Liver (tissue), 8 donors: ENCODE measurements at regions not wholly inside any gene's neighbourhood (a gene's known extent, or its start where the extent isn't known, plus 50 kb on each side); places are given as distances from the start of the nearest gene placed in this dataset.

Source experiments
- DNase-seq: peaks from one replicate; pipeline ENCODE4 v3.0.0-alpha.2; 2017; ENCODE audit warnings: low spot score
- H3K27ac ChIP-seq, 2 donors: one replicate each; pipeline ENCODE4 v1.7.0; 2013; ENCODE audit warnings: inconsistent platforms in 2 of 2, low read length in 2 of 2, control low read depth in 1 of 2, low read depth in 1 of 2, mild to moderate bottlenecking in 1 of 2
- H3K27me3 ChIP-seq, 4 donors: one replicate each; pipeline versions ENCODE4 v1.6.1 to v1.7.0; 2013; ENCODE audit warnings: low read length in 3 of 4, inconsistent platforms in 1 of 4, mild to moderate bottlenecking in 1 of 4, moderate library complexity in 1 of 4; ENCODE audit not compliant: control insufficient read depth in 4 of 4, insufficient read depth in 4 of 4
- H3K36me3 ChIP-seq, 4 donors: one replicate each; pipeline versions ENCODE4 v1.6.1 to v1.7.0; 2013; ENCODE audit warnings: low read length in 3 of 4, mild to moderate bottlenecking in 3 of 4, low read depth in 1 of 4, moderate library complexity in 1 of 4; ENCODE audit not compliant: control insufficient read depth in 4 of 4, insufficient read depth in 3 of 4
- H3K4me1 ChIP-seq, 4 donors: one replicate each; pipeline versions ENCODE4 v1.6.1 to v1.7.0; 2013; ENCODE audit warnings: low read length in 3 of 4, mild to moderate bottlenecking in 3 of 4, moderate library complexity in 1 of 4; ENCODE audit not compliant: control insufficient read depth in 4 of 4, insufficient read depth in 4 of 4
- H3K4me3 ChIP-seq, 3 donors: one replicate each; pipeline versions ENCODE4 v1.6.1 to v1.7.0; 2013; ENCODE audit warnings: low read length in 3 of 3, control low read depth in 1 of 3, low read depth in 1 of 3, mild to moderate bottlenecking in 1 of 3
- H3K9ac ChIP-seq, 2 donors: one replicate each; pipeline ENCODE4 v1.7.0; 2013; ENCODE audit warnings: low read length in 2 of 2, mild to moderate bottlenecking in 2 of 2, moderate library complexity in 2 of 2, control low read depth in 1 of 2, low read depth in 1 of 2
- H3K9me3 ChIP-seq, 4 donors: one replicate each; pipeline versions ENCODE4 v1.6.1 to v1.7.0; 2013; ENCODE audit warnings: low read length in 3 of 4; ENCODE audit not compliant: control insufficient read depth in 4 of 4
- ATF3 ChIP-seq: IDR thresholded peaks from 2 replicates; pipeline ENCODE4 v1.6.1; 2016; ENCODE audit warnings: antibody characterized with exemption
- CTCF ChIP-seq: fragments of 150-350 bp; IDR thresholded peaks from 2 replicates; pipeline ENCODE4 v1.5.1; 2017; ENCODE audit warnings: improper control_type of control experiment, low read depth, low read length; ENCODE audit not compliant: missing input control
- EGR1 ChIP-seq, 2 donors: IDR thresholded peaks; 2 replicates each; pipeline ENCODE4 v1.6.1; 2016 to 2018; ENCODE audit warnings: antibody characterized with exemption in 2 of 2, low read depth in 2 of 2
- FOXA1 ChIP-seq: IDR thresholded peaks from 2 replicates; pipeline ENCODE4 v1.6.1; 2016; ENCODE audit warnings: antibody characterized with exemption
- FOXA2 ChIP-seq: IDR thresholded peaks from 2 replicates; pipeline ENCODE4 v1.6.1; 2016; ENCODE audit warnings: antibody characterized with exemption
- GABPA ChIP-seq, 2 donors: IDR thresholded peaks in 1 of 2; conservative IDR thresholded peaks in 1 of 2; 2 replicates each; pipeline ENCODE4 v1.6.1; 2016; ENCODE audit warnings: antibody characterized with exemption in 2 of 2, mild to moderate bottlenecking in 1 of 2, moderate library complexity in 1 of 2
- HNF4A ChIP-seq, 2 donors: conservative IDR thresholded peaks; 2 replicates each; pipeline ENCODE4 v1.6.1; 2016; ENCODE audit warnings: antibody characterized with exemption in 2 of 2, mild to moderate bottlenecking in 2 of 2
- HNF4G ChIP-seq: IDR thresholded peaks from 2 replicates; pipeline ENCODE4 v1.6.1; 2016; ENCODE audit warnings: antibody characterized with exemption
- JUND ChIP-seq, 2 donors: IDR thresholded peaks; 2 replicates each; pipeline ENCODE4 v1.6.1; 2016; ENCODE audit warnings: antibody characterized with exemption in 2 of 2
- MAX ChIP-seq: IDR thresholded peaks from 2 replicates; pipeline ENCODE4 v1.6.1; 2016; ENCODE audit warnings: antibody characterized with exemption
- NR2F2 ChIP-seq: IDR thresholded peaks from 2 replicates; pipeline ENCODE4 v1.6.1; 2016; ENCODE audit warnings: antibody characterized with exemption
- RAD21 ChIP-seq, 2 donors: IDR thresholded peaks; 2 replicates each; pipeline ENCODE4 v1.6.1; 2016; ENCODE audit warnings: antibody characterized with exemption in 2 of 2, mild to moderate bottlenecking in 2 of 2
- RXRA ChIP-seq, 2 donors: IDR thresholded peaks; 2 replicates each; pipeline ENCODE4 v1.6.1; 2017 to 2018; ENCODE audit warnings: antibody characterized with exemption in 2 of 2, mild to moderate bottlenecking in 1 of 2
- SP1 ChIP-seq: IDR thresholded peaks from 2 replicates; pipeline ENCODE4 v1.6.1; 2018; ENCODE audit warnings: antibody characterized with exemption, mild to moderate bottlenecking
- TAF1 ChIP-seq: conservative IDR thresholded peaks from 2 replicates; pipeline ENCODE4 v1.6.1; 2016; ENCODE audit warnings: antibody characterized with exemption, mild to moderate bottlenecking
- YY1 ChIP-seq: IDR thresholded peaks from 2 replicates; pipeline ENCODE4 v1.6.1; 2016; ENCODE audit warnings: antibody characterized with exemption, mild to moderate bottlenecking
- ZBTB33 ChIP-seq: IDR thresholded peaks from 2 replicates; pipeline ENCODE4 v1.6.1; 2016; ENCODE audit warnings: antibody characterized with exemption
- WGBS: extraction: QIAGEN DNeasy Blood & Tissue Kit; methylation state at CpG from one replicate; pipeline ENCODE4 v1.1.7; 2013; 5-methylcytosine and 5-hydroxymethylcytosine counted together
- donor health status: healthy.
- donor health status: healthy.
- donor health status: healthy.
- donor health status: healthy.
- donor health status: healthy.

GRCh38 chr14:65999865-66000264, 486.3 kb upstream of the CCDC196 start (continued):
- TF ChIP-seq CTCF = no peak
- TF ChIP-seq HNF4G = no peak

GRCh38 chr14:66000766-66001165, 485.4 kb upstream of the CCDC196 start:
- H3K4me1 ChIP-seq = no peaks in the 10 kb centered on the region
- H3K27ac ChIP-seq = no peak overlapping the region
- no peaks in the 10 kb centered on the region for H3K36me3 ChIP-seq
- no peak for DNase-seq
- TF ChIP-seq MAX (no peak), HNF4G (no peak), SP1 (no peak), EGR1 (IDR thresholded peaks at IDR 0.05; ENCODE audit: low read depth in 2 of 2) (no peak), GABPA (IDR thresholded peaks at IDR 0.05 in 1 of 2, conservative IDR thresholded peaks at IDR 0.05 in 1 of 2) (no peak), ZBTB33 (no peak), ATF3 (no peak), CTCF (no peak), JUND (IDR thresholded peaks at IDR 0.05) (no peak), NR2F2 (no peak), RAD21 (IDR thresholded peaks at IDR 0.05) (no peak), FOXA2 (no peak), HNF4A (conservative IDR thresholded peaks at IDR 0.05) (no peak), RXRA (IDR thresholded peaks at IDR 0.05) (no peak), FOXA1 (no peak), YY1 (no peak), TAF1 (no peak)
- peaks cover 0 to 20% (median 5%) of the 10 kb centered on the region in 4 donors for H3K9me3 ChIP-seq
- H3K27me3 ChIP-seq = no peaks in the 10 kb centered on the region
- WGBS = 65% methylated on average over 1 of the region's 1 CpG
- no peak overlapping the region for H3K9ac ChIP-seq
- no peak overlapping the region for H3K4me3 ChIP-seq
